CD14-positive monocyte (primary cell): ENCODE measurements at regions not wholly inside any gene's neighbourhood (a gene's known extent, or its start where the extent isn't known, plus 50 kb on each side); places are given as distances from the start of the nearest gene placed in this dataset.

Experiments
- DNase-seq, 3 donors: peaks; one replicate each; pipeline ENCODE4 v3.0.0-alpha.2; 2011 to 2022
- H2AFZ ChIP-seq: 2 replicates; pipeline ENCODE4 v1.6.0; 2012; ENCODE audit warnings: mild to moderate bottlenecking, low read depth, low read length, inconsistent platforms; ENCODE audit not compliant: insufficient read depth, poor library complexity, severe bottlenecking
- H3K27ac ChIP-seq, 2 donors: 1 replicate in 1 of 2; 2 replicates in 1 of 2; pipeline ENCODE4 v1.5.1; 2012 to 2013; ENCODE audit warnings: low read length in 2 of 2, control low read depth in 1 of 2, inconsistent platforms in 1 of 2, low read depth in 1 of 2, mild to moderate bottlenecking in 1 of 2
- H3K27me3 ChIP-seq, 2 donors: one replicate each; pipeline versions ENCODE4 v1.6.0 to v1.6.1; 2011 to 2013; ENCODE audit warnings: low read length in 2 of 2; ENCODE audit not compliant: control insufficient read depth in 2 of 2, insufficient read depth in 2 of 2
- H3K36me3 ChIP-seq, 2 donors: replicated peaks in 1 of 2; 1 replicate in 1 of 2; 2 replicates in 1 of 2; pipeline versions ENCODE4 v1.5.1 to v1.6.1; 2012 to 2013; ENCODE audit warnings: low read length in 2 of 2, control low read depth in 1 of 2, inconsistent platforms in 1 of 2, mild to moderate bottlenecking in 1 of 2; ENCODE audit not compliant: insufficient read depth in 2 of 2, control insufficient read depth in 1 of 2
- H3K4me1 ChIP-seq, 2 donors: 1 replicate in 1 of 2; 2 replicates in 1 of 2; pipeline versions ENCODE4 v1.5.1 to v1.6.1; 2012 to 2013; ENCODE audit warnings: low read length in 2 of 2, control low read depth in 1 of 2, inconsistent platforms in 1 of 2, mild to moderate bottlenecking in 1 of 2, moderate library complexity in 1 of 2; ENCODE audit not compliant: insufficient read depth in 2 of 2, control insufficient read depth in 1 of 2
- H3K4me2 ChIP-seq: replicated peaks from 2 replicates; pipeline ENCODE3; 2012; ENCODE audit warnings: low read length, moderate library complexity, mild to moderate bottlenecking; ENCODE audit not compliant: poor library complexity, severe bottlenecking; ENCODE audit errors: extremely low read depth
- H3K4me3 ChIP-seq, 3 experiments: fragments of 200-600 bp in 1 of 3; sonication (generic) in 1 of 3; replicated peaks in 1 of 3; 1 replicate in 2 of 3; 2 replicates in 1 of 3; pipeline ENCODE4 v1.5.1; 2011 to 2013; ENCODE audit warnings: low read length in 3 of 3, mild to moderate bottlenecking in 3 of 3, control low read depth in 2 of 3, low read depth in 2 of 3, inconsistent platforms in 1 of 3, moderate library complexity in 1 of 3
- H3K79me2 ChIP-seq: 2 replicates; pipeline ENCODE4 v1.6.0; 2012; ENCODE audit warnings: mild to moderate bottlenecking, control low read depth, inconsistent platforms, low read length, moderate library complexity; ENCODE audit not compliant: insufficient read depth
- H3K9ac ChIP-seq: 2 replicates; pipeline ENCODE4 v1.6.0; 2017; ENCODE audit warnings: low read length, mild to moderate bottlenecking; ENCODE audit not compliant: insufficient read depth, poor library complexity, severe bottlenecking
- H3K9me3 ChIP-seq, 2 donors: replicated peaks in 1 of 2; 1 replicate in 1 of 2; 2 replicates in 1 of 2; pipeline versions ENCODE4 v1.5.1 to v1.6.1; 2012 to 2013; ENCODE audit warnings: low read length in 2 of 2, control low read depth in 1 of 2; ENCODE audit not compliant: control insufficient read depth in 1 of 2, insufficient read depth in 1 of 2
- H4K20me1 ChIP-seq: 2 replicates; pipeline ENCODE4 v1.6.0; 2012; ENCODE audit warnings: mild to moderate bottlenecking, low read length, control low read depth, moderate library complexity; ENCODE audit not compliant: insufficient read depth
- H3K27ac Mint-ChIP-seq, 7 donors: one replicate each; pipeline ENCODE4 v1.8.0; 2020; ENCODE audit warnings: mild to moderate bottlenecking in 7 of 7, mixed read lengths in 7 of 7, moderate library complexity in 6 of 7, inconsistent platforms in 2 of 7
- H3K27me3 Mint-ChIP-seq, 3 donors: one replicate each; pipeline ENCODE4 v1.8.0; 2021 to 2022; ENCODE audit warnings: low read depth in 3 of 3, mild to moderate bottlenecking in 3 of 3, mixed read lengths in 3 of 3, moderate library complexity in 3 of 3, inconsistent platforms in 1 of 3
- H3K36me3 Mint-ChIP-seq, 2 donors: one replicate each; pipeline ENCODE4 v1.8.0; 2020; ENCODE audit warnings: mixed read lengths in 2 of 2, inconsistent platforms in 1 of 2, mild to moderate bottlenecking in 1 of 2
- H3K4me1 Mint-ChIP-seq: one replicate; pipeline ENCODE4 v1.8.0; 2020; ENCODE audit warnings: mild to moderate bottlenecking, mixed read lengths
- H3K4me3 Mint-ChIP-seq, 2 donors: one replicate each; pipeline ENCODE4 v1.8.0; 2020; ENCODE audit warnings: mild to moderate bottlenecking in 2 of 2, mixed read lengths in 2 of 2, moderate library complexity in 1 of 2
- H3K9me3 Mint-ChIP-seq, 7 donors: one replicate each; pipeline ENCODE4 v1.8.0; 2020 to 2022; ENCODE audit warnings: mixed read lengths in 7 of 7, mild to moderate bottlenecking in 6 of 7, moderate library complexity in 6 of 7, inconsistent platforms in 2 of 7
- CTCF ChIP-seq: fragments of 200-600 bp; IDR thresholded peaks from one replicate; pipeline ENCODE4 v1.8.0; 2022; ENCODE audit warnings: antibody characterized with exemption, mild to moderate bottlenecking
- WGBS: methylation state at CpG from one replicate; pipeline ENCODE4 v1.1.5; 2013; ENCODE audit warnings: missing lambda C conversion rate; ENCODE audit not compliant: insufficient coverage; 5-methylcytosine and 5-hydroxymethylcytosine counted together
- intact Hi-C, 2 donors: fragments of 100-400 bp; cut with micrococcal nuclease; formaldehyde crosslinking; loops; one replicate each; pipeline versions ENCODE4 v1.15.0 to v1.15.1; 2023

- Mint-ChIP-seq H3K4me1 (no peaks in the 10 kb centered on the region), H3K27ac (no peak overlapping the region), H3K27me3 (peaks cover 0 to 3% (median 2%) of the 10 kb centered on the region in 3 donors), H3K4me3 (no peak overlapping the region), H3K9me3 (peaks cover 0 to 4% (median 2%) of the 10 kb centered on the region in 7 donors), H3K36me3 (no peaks in the 10 kb centered on the region)
- Histone ChIP-seq H3K4me2 (no peak overlapping the region), H3K9me3 (no peaks in the 10 kb centered on the region), H3K27ac (no peak overlapping the region), H3K4me1 (no peaks in the 10 kb centered on the region), H3K4me3 (no peak overlapping the region), H3K27me3 (no peaks in the 10 kb centered on the region), H3K79me2 (no peaks in the 10 kb centered on the region), H2AFZ (no peak overlapping the region), H3K36me3 (no peaks in the 10 kb centered on the region), H4K20me1 (no peaks in the 10 kb centered on the region), H3K9ac (no peak overlapping the region)
- TF ChIP-seq CTCF: no peak
- no CpG with 5 or more reads among the region's 1 CpG for WGBS
- intact Hi-C loops: no loop called here
- no peak for DNase-seq
Observed at GRCh38 chr1:69321311-69321710, 246.4 kb upstream of the LRRC7 start.

GRCh38 chr1:69328186-69328585, 239.5 kb upstream of the LRRC7 start:
- H3K27me3 ChIP-seq: no peaks in the 10 kb centered on the region
- H3K79me2 ChIP-seq: no peaks in the 10 kb centered on the region
- no peak overlapping the region for H3K4me3 Mint-ChIP-seq
- H3K36me3 ChIP-seq: no peaks in the 10 kb centered on the region
- DNase-seq: no peak
- H3K9me3 ChIP-seq: peaks cover 2 to 11% of the 10 kb centered on the region in 2 donors
- H3K9ac ChIP-seq: no peak overlapping the region
- intact Hi-C loops: no loop called here
- no peak overlapping the region for H3K27ac ChIP-seq
- no peak overlapping the region for H3K4me2 ChIP-seq
- no peaks in the 10 kb centered on the region for H3K4me1 ChIP-seq
- no peak for TF ChIP-seq CTCF
- no peak overlapping the region for H3K27ac Mint-ChIP-seq
- H4K20me1 ChIP-seq: no peaks in the 10 kb centered on the region
- H3K4me3 ChIP-seq: no peak overlapping the region
- H3K27me3 Mint-ChIP-seq: no peaks in the 10 kb centered on the region
- no peak overlapping the region for H2AFZ ChIP-seq
- H3K4me1 Mint-ChIP-seq: no peaks in the 10 kb centered on the region
- peaks cover 3 to 11% (median 4%) of the 10 kb centered on the region in 7 donors for H3K9me3 Mint-ChIP-seq
- H3K36me3 Mint-ChIP-seq: no peaks in the 10 kb centered on the region
- WGBS: 100% methylated on average over 1 of the region's 5 CpGs
